IMR-90 (cell line): ENCODE measurements at regions not wholly inside any gene's neighbourhood (a gene's known extent, or its start where the extent isn't known, plus 50 kb on each side); places are given as distances from the start of the nearest gene placed in this dataset.

Experiments
- ATAC-seq: fragments of 200-7000 bp; cut with Tn5 transposase; 2 replicates; pipeline ENCODE4 v1.9.1; 2020; ENCODE audit warnings: low read depth, mild to moderate bottlenecking, moderate library complexity
- BruUV-seq: library from RNA; stranded (reverse); fragments of 400-500 nt; replicated peaks from 2 replicates; lab custom pipeline; 2021; lab: Mats Ljungman, UMichigan
- CTCF ChIA-PET: fragments of 300-600 bp; formaldehyde crosslinking; extraction: SDS; loops from one replicate; lab custom pipeline; 2021; ENCODE audit warnings: antibody characterized with exemption; lab: Yijun Ruan, JAX
- POLR2A ChIA-PET: fragments of 300-600 bp; sonication (Branson Sonifier 250); formaldehyde crosslinking; loops from one replicate; lab custom pipeline; 2022; ENCODE audit warnings: antibody characterized with exemption; ENCODE audit not compliant: unreplicated experiment; lab: Charles Lee
- DNase-seq: peaks from one replicate; pipeline ENCODE4 v3.0.0; 2013
- H2AFZ ChIP-seq: replicated peaks from 2 replicates; pipeline ENCODE3; 2013; ENCODE audit warnings: low read length, mild to moderate bottlenecking; ENCODE audit not compliant: poor library complexity
- H2AK5ac ChIP-seq: 2 replicates; pipeline ENCODE4 v1.6.1; 2013; ENCODE audit warnings: low read depth, low read length, inconsistent platforms
- H2AK9ac ChIP-seq: replicated peaks from 2 replicates; pipeline ENCODE3; 2013; ENCODE audit warnings: mild to moderate bottlenecking, low read depth, low read length, moderate library complexity; ENCODE audit not compliant: poor library complexity
- H2BK120ac ChIP-seq: 2 replicates; pipeline ENCODE4 v1.6.1; 2013; ENCODE audit warnings: low read depth, low read length, inconsistent platforms
- H2BK15ac ChIP-seq: 3 replicates; pipeline ENCODE4 v1.6.1; 2013; ENCODE audit warnings: low read depth, low read length, inconsistent platforms
- H2BK20ac ChIP-seq: 2 replicates; pipeline ENCODE4 v1.6.1; 2013; ENCODE audit warnings: low read depth, mild to moderate bottlenecking, inconsistent platforms, low read length, moderate library complexity
- H2BK5ac ChIP-seq: 2 replicates; pipeline ENCODE4 v1.6.1; 2013; ENCODE audit warnings: mild to moderate bottlenecking, low read depth, low read length, inconsistent platforms; ENCODE audit not compliant: poor library complexity, severe bottlenecking
- H3K14ac ChIP-seq: replicated peaks from 2 replicates; pipeline ENCODE4 v1.6.1; 2013; ENCODE audit warnings: low read depth, low read length, inconsistent platforms
- H3K18ac ChIP-seq: 2 replicates; pipeline ENCODE4 v1.6.1; 2013; ENCODE audit warnings: low read depth, low read length, control low read depth
- H3K23ac ChIP-seq: 2 replicates; pipeline ENCODE4 v1.6.1; 2013; ENCODE audit warnings: low read depth, low read length, inconsistent platforms
- H3K27ac ChIP-seq: 2 replicates; pipeline ENCODE4 v1.5.1; 2013; ENCODE audit warnings: mild to moderate bottlenecking, control low read depth, low read length; ENCODE audit not compliant: insufficient read depth
- H3K27me3 ChIP-seq: 2 replicates; pipeline ENCODE4 v1.6.1; 2013; ENCODE audit warnings: low read length; ENCODE audit not compliant: control insufficient read depth, insufficient read depth
- H3K36me3 ChIP-seq: 2 replicates; pipeline ENCODE4 v1.6.1; 2013; ENCODE audit warnings: low read length, mixed read lengths; ENCODE audit not compliant: control insufficient read depth, insufficient read depth
- H3K4ac ChIP-seq: 2 replicates; pipeline ENCODE4 v1.6.1; 2013; ENCODE audit warnings: low read depth, low read length, inconsistent platforms
- H3K4me1 ChIP-seq: 2 replicates; pipeline ENCODE4 v1.6.1; 2013; ENCODE audit warnings: low read length, mixed read lengths; ENCODE audit not compliant: control insufficient read depth, insufficient read depth
- H3K4me2 ChIP-seq: 2 replicates; pipeline ENCODE4 v1.6.1; 2013; ENCODE audit warnings: low read depth, mild to moderate bottlenecking, control low read depth, low read length, moderate library complexity
- H3K4me3 ChIP-seq: 2 replicates; pipeline ENCODE4 v1.5.1; 2013; ENCODE audit warnings: low read depth, mild to moderate bottlenecking, control low read depth, low read length, moderate library complexity; ENCODE audit not compliant: insufficient read depth
- H3K56ac ChIP-seq: 2 replicates; pipeline ENCODE4 v1.6.1; 2013; ENCODE audit warnings: low read length, inconsistent platforms; ENCODE audit not compliant: insufficient read depth; ENCODE audit errors: extremely low read depth
- H3K79me1 ChIP-seq, 2 experiments: 2 replicates each; pipeline ENCODE4 v1.6.1; 2013; ENCODE audit warnings: low read length in 2 of 2, inconsistent platforms in 1 of 2, low read depth in 1 of 2
- H3K9ac ChIP-seq: 2 replicates; pipeline ENCODE4 v1.6.1; 2013; ENCODE audit warnings: low read depth, low read length, control low read depth
- H3K9me1 ChIP-seq: 2 replicates; pipeline ENCODE4 v1.6.1; 2013; ENCODE audit warnings: low read length, inconsistent platforms; ENCODE audit not compliant: insufficient read depth
- H3K9me3 ChIP-seq: 2 replicates; pipeline ENCODE4 v1.6.1; 2013; ENCODE audit warnings: low read length; ENCODE audit not compliant: control insufficient read depth, insufficient read depth
- H4K20me1 ChIP-seq: 2 replicates; pipeline ENCODE4 v1.6.1; 2013; ENCODE audit warnings: low read length, inconsistent platforms; ENCODE audit not compliant: insufficient read depth
- H4K5ac ChIP-seq: 2 replicates; pipeline ENCODE4 v1.6.1; 2013; ENCODE audit warnings: mild to moderate bottlenecking, low read depth, low read length, control low read depth
- H4K8ac ChIP-seq, 2 experiments: 2 replicates each; pipeline ENCODE4 v1.6.1; 2013; ENCODE audit warnings: low read depth in 2 of 2, low read length in 2 of 2, control low read depth in 1 of 2, inconsistent platforms in 1 of 2
- H4K91ac ChIP-seq: 2 replicates; pipeline ENCODE4 v1.6.1; 2013; ENCODE audit warnings: low read depth, low read length, inconsistent platforms; ENCODE audit not compliant: insufficient read depth
- CEBPB ChIP-seq: IDR thresholded peaks from 2 replicates; pipeline ENCODE4 v1.6.1; 2012; ENCODE audit warnings: low read depth, low read length, improper control_type of control experiment
- FOS ChIP-seq: fragments of 150-350 bp; IDR thresholded peaks from 2 replicates; pipeline ENCODE4 v1.6.1; 2016; ENCODE audit warnings: low read depth, low read length
- RCOR1 ChIP-seq: IDR thresholded peaks from 2 replicates; pipeline ENCODE4 v1.6.1; 2012; ENCODE audit warnings: mild to moderate bottlenecking, low read length, improper control_type of control experiment; ENCODE audit not compliant: insufficient replicate concordance
- WGBS, 2 experiments: methylation state at CpG; one replicate each; pipeline versions ENCODE4 v1.1.5 to v1.1.7; 2013; ENCODE audit warnings: missing lambda C conversion rate in 2 of 2; ENCODE audit not compliant: insufficient read length in 1 of 2; ENCODE audit errors: extremely low coverage in 2 of 2; 5-methylcytosine and 5-hydroxymethylcytosine counted together
- dilution Hi-C: fragments of 300-500 bp; cut with HindIII; formaldehyde crosslinking; loops from one replicate; pipeline ENCODE4 v1.14.3; 2018; ENCODE audit warnings: low sequenced_read_pairs; ENCODE audit not compliant: unreplicated experiment
- in situ Hi-C: fragments of 300-500 bp; cut with MboI; formaldehyde crosslinking; loops from 3 replicates; pipeline ENCODE4 v1.14.3; 2019; ENCODE audit warnings: low sequenced_read_pairs, inconsistent platforms, mixed read lengths
- intact Hi-C: fragments of 100-400 bp; cut with micrococcal nuclease; formaldehyde crosslinking; loops from 2 replicates; pipeline ENCODE4 v1.10.0; 2022

GRCh38 chr3:99211309-99211708, 309.8 kb upstream of the DCBLD2 start:
- no peak overlapping the region for H2BK5ac ChIP-seq
- H3K4me1 ChIP-seq, result no peaks in the 10 kb centered on the region; the same call in 1 of the 2 replicates

More at GRCh38 chr3:99211309-99211708, 309.8 kb upstream of the DCBLD2 start:
- CTCF ChIA-PET, result no interaction called here
- Histone ChIP-seq H4K91ac (no peak overlapping the region), H4K5ac (no peak overlapping the region), H3K9ac (no peak overlapping the region), H3K4ac (no peak overlapping the region), H3K27me3 (no peaks in the 10 kb centered on the region), H2BK15ac (no peak overlapping the region), H3K4me2 (no peak overlapping the region), H2BK20ac (no peak overlapping the region), H2BK120ac (no peak overlapping the region), H3K14ac (no peak overlapping the region), H2AK5ac (no peak overlapping the region), H2AFZ (no peak overlapping the region), H3K18ac (no peak overlapping the region), H2AK9ac (no peak overlapping the region), H3K4me3 (no peak overlapping the region), H3K56ac (no peak overlapping the region), H3K79me1 (no peaks in the 10 kb centered on the region), H4K20me1 (no peaks in the 10 kb centered on the region), H3K23ac (no peak overlapping the region), H3K36me3 (no peaks in the 10 kb centered on the region), H4K8ac (no peak overlapping the region), H3K9me1 (no peaks in the 10 kb centered on the region), H3K9me3 (peaks cover 2% of the 10 kb centered on the region; the same call in 1 of the 2 replicates), H3K27ac (no peak overlapping the region)
- DNase-seq, result no peak
- in situ Hi-C loops (no loop called here), dilution Hi-C loops (no loop called here), intact Hi-C loops (no loop called here)
- WGBS, 2 experiments, result no CpG with 5 or more reads among the region's 2 CpGs
- BruUV-seq, result no TSS peak
- TF ChIP-seq FOS (no peak), CEBPB (no peak), RCOR1 (no peak)
- no peak for ATAC-seq
- POLR2A ChIA-PET, result no interaction called here
